ENCODE measurements at regions not wholly inside any gene's neighbourhood (a gene's known extent, or its start where the extent isn't known, plus 50 kb on each side); places are given as distances from the start of the nearest gene placed in this dataset.

DNA sequence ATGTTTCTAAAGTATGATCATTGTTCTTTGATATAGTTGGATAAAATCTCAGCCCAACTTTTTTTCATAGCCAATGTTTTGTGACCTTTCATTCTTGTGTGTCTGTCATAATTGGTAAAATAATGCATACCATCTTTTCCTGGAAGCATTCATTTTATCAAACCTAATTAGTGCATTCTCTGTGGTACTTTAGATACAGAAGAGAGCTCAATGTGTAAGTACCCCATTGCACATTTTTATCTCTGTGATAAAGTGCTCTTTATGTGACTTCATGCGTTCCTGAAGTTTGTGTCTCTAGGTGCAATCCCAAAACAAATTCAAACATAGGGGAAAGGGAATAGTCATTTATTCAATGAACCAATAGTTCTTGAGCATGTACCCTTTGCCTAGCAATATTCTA lies 628.5 kb downstream of the GBE1 start:
- no peak for TF ChIP-seq CTCF (IDR thresholded peaks at IDR 0.05; ENCODE audit: unreplicated experiment in 3 of 3)
- no peak overlapping the region for H3K4me3 Mint-ChIP-seq
- H3K9me3 Mint-ChIP-seq: peaks cover 4% of the 10 kb centered on the region
- no peaks in the 10 kb centered on the region for H3K27me3 Mint-ChIP-seq (ENCODE audit: low read depth)
- no peak overlapping the region for H3K27ac Mint-ChIP-seq
- H3K36me3 Mint-ChIP-seq (ENCODE audit: low read depth): no peaks in the 10 kb centered on the region
- H3K4me1 Mint-ChIP-seq: no peaks in the 10 kb centered on the region

DNA sequence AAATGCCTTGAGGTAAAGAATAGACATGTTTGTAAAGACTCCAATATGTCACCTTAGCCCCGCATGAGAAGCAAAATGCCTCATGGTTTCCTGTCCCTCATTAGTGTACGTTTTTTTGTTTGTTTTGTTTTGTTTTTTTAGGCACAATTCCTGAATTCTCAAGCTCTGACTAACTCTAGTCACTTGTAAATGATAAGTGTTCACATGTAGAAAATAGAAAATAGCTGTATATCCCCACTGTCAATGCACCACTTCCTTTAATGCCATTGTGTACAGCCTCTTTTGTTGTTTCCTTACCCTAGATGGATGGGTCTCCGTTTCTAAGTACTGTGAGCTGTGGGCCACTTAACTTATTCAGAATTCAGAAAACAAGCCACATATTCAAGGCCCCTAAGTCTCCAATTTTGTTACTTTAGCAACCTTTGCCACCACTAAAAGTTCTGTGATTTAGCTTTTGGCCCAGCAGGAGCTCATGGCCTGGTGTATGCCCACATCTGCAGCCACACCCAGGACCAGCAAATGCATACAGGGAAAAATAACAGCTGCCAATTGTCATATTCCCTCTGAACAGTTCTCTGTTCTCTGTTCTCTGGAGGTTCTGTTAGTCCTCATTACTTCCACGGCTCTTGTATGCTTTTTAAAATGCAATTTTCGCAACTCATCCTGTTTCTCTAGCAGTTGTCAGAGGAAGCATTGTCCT lies 655.5 kb downstream of the GBE1 start:
- no peak overlapping the region for H3K27ac Mint-ChIP-seq
- no peak for TF ChIP-seq CTCF (IDR thresholded peaks at IDR 0.05; ENCODE audit: unreplicated experiment in 3 of 3)
- no peaks in the 10 kb centered on the region for H3K36me3 Mint-ChIP-seq (ENCODE audit: low read depth)
- H3K4me1 Mint-ChIP-seq: no peaks in the 10 kb centered on the region
- no peaks in the 10 kb centered on the region for H3K27me3 Mint-ChIP-seq (ENCODE audit: low read depth)
- H3K9me3 Mint-ChIP-seq: no peaks in the 10 kb centered on the region
- no peak overlapping the region for H3K4me3 Mint-ChIP-seq

DNA sequence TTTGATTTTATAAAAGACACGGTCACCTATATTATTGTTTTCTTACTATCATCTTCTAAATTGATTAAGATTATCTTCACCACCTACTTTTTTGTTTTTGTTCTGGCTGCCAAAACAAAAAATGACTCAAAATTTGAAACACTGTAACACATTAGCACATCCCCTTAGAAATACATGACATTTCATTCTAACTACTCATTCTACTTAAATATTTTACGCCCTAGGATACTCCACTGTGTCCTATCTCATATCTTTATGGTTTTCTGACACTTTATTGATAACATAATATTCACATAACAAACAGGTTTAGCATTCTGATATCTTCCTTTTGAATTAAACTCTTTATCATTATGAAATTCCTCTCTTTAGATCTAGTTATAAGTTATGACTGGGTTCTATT lies 656.2 kb downstream of the GBE1 start:
- no peak for TF ChIP-seq CTCF (IDR thresholded peaks at IDR 0.05; ENCODE audit: unreplicated experiment in 3 of 3)
- H3K4me1 Mint-ChIP-seq: no peaks in the 10 kb centered on the region
- no peaks in the 10 kb centered on the region for H3K36me3 Mint-ChIP-seq (ENCODE audit: low read depth)
- H3K4me3 Mint-ChIP-seq: no peak overlapping the region
- no peak overlapping the region for H3K27ac Mint-ChIP-seq
- H3K9me3 Mint-ChIP-seq: no peaks in the 10 kb centered on the region
- no peaks in the 10 kb centered on the region for H3K27me3 Mint-ChIP-seq (ENCODE audit: low read depth)

DNA sequence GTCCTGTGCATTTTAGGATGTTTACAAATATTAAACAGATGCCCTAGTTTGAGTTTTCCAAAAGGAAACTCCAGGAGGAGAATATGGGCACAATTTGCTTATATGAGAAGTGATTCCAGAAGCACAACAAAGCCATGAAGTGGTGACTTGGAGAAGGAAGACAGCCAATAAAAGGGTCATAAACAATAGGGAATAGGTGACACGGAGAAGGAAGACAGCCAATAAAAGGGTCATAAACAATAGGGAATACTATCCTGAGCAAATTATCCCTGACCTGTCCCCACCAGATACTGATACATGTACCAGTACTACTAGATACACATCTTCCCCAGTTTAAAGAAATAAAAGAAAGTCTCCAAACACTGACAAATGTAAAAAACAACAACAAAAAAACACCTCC lies 663.6 kb downstream of the GBE1 start:
- H3K36me3 Mint-ChIP-seq (ENCODE audit: low read depth): no peaks in the 10 kb centered on the region
- no peaks in the 10 kb centered on the region for H3K27me3 Mint-ChIP-seq (ENCODE audit: low read depth)
- no peaks in the 10 kb centered on the region for H3K4me1 Mint-ChIP-seq
- no peak overlapping the region for H3K27ac Mint-ChIP-seq
- TF ChIP-seq CTCF (IDR thresholded peaks at IDR 0.05; ENCODE audit: unreplicated experiment in 3 of 3): no peak
- no peaks in the 10 kb centered on the region for H3K9me3 Mint-ChIP-seq
- no peak overlapping the region for H3K4me3 Mint-ChIP-seq

- no peak for TF ChIP-seq CTCF (IDR thresholded peaks at IDR 0.05; ENCODE audit: unreplicated experiment in 3 of 3)
Observed at GRCh38 chr3:81095956-81096355, 665.5 kb downstream of the GBE1 start.

DNA sequence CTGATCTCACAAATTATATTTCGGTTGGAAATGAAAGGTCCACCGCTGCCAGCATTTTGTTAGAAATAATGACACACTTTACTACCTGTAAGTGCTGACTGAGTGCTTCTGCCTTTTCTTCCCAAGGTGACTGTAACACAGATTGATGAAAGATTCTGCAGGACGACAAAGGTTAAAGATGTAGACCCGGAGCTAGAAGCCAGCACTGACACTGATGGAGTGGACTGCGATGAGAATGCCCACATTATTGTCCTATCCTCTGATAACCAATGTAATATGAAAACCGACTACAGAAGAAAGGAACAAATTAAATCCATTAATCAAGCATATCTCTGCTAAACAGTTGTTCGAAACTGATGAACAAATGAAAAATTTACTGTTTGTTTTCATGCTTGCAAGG lies 666.5 kb downstream of the GBE1 start:
- no peak for TF ChIP-seq CTCF (IDR thresholded peaks at IDR 0.05; ENCODE audit: unreplicated experiment in 3 of 3)
- Mint-ChIP-seq H3K27ac (no peak overlapping the region), H3K36me3 (ENCODE audit: low read depth) (no peaks in the 10 kb centered on the region), H3K4me1 (no peaks in the 10 kb centered on the region), H3K9me3 (no peaks in the 10 kb centered on the region), H3K4me3 (no peak overlapping the region), H3K27me3 (ENCODE audit: low read depth) (no peaks in the 10 kb centered on the region)

More at GRCh38 chr3:81095956-81096355, 665.5 kb downstream of the GBE1 start:
- no peak overlapping the region for H3K4me3 Mint-ChIP-seq
- H3K27me3 Mint-ChIP-seq (ENCODE audit: low read depth): no peaks in the 10 kb centered on the region
- H3K4me1 Mint-ChIP-seq: no peaks in the 10 kb centered on the region
- H3K36me3 Mint-ChIP-seq (ENCODE audit: low read depth): no peaks in the 10 kb centered on the region
- H3K27ac Mint-ChIP-seq: no peak overlapping the region
- no peaks in the 10 kb centered on the region for H3K9me3 Mint-ChIP-seq

Data from nephron (organoid).